NCI-H2227 (cell line): ENCODE measurements at regions not wholly inside any gene's neighbourhood (a gene's known extent, or its start where the extent isn't known, plus 50 kb on each side); places are given as distances from the start of the nearest gene placed in this dataset.

ENCODE experiments used
- DNase-seq: peaks from one replicate; lab custom pipeline; 2025; ENCODE audit not compliant: unreplicated experiment; lab: John Stamatoyannopoulos, UW

DNA sequence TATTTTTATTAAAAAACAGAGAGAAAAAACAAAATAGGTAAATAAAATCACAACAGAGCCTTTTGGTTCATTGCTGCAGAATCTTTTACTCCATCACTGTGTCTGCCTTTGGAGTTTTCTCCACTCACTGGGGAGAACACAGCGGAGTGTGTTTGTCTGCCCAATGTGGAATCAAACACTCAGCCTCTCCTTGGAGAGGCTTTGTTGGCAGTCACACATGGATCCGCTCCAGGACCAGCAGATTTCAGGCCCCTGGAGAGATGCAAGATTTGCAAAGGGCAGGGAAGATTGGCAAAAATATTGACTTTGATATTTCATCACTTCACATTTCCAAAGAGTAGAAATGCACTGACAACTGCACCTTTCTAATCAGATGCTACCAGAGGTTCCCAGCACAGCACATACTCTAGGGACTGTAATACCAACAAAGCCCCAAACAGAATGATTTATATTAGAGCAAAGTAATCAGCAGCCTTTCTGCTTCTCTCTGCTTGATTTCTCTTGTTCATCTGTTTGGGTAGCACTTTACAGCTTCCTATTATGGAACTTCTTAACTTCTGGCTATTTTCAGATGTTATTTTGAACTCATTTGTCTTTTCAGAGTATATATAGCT, 1898.8 kb upstream of the PIK3C3 start:
- DNase-seq: no peak

DNA sequence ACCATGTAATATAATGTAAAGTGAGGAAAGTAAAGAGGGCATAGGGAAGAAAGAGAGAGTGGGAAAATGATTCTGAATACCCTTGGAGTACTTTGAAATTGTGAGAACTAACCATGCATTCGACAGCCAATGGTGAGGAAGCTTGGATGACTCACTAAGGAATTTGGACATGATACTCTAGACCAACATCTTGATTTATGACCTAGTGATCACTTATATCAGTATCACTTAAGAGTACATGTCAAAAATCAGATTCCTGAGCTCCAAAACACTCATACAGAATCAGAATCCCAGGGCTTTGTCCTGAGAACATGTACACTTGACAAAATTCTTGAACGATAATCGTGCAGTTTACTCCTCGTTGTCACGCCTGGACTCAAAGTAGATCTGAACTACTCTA, 1899.8 kb upstream of the PIK3C3 start:
- no peak for DNase-seq

DNA sequence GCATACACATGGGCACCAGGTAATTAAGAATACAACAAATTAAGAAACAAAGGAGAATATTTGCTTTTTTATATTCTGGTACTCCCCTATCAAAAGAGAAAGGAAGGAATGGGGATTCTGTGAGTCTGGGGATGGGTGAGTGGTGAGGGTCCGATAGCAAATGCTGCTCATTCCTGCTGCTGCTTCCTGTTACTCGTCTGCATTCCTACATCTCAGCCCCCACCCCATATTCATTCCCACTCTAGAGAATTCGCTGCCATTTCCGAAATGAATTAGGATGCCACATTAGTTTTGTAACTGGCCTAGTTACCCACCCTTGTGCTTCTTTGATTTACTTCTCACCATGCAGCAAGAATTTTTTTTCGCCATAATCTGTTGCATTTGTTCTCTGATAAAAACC, 1905.3 kb upstream of the PIK3C3 start:
- no peak for DNase-seq

DNA sequence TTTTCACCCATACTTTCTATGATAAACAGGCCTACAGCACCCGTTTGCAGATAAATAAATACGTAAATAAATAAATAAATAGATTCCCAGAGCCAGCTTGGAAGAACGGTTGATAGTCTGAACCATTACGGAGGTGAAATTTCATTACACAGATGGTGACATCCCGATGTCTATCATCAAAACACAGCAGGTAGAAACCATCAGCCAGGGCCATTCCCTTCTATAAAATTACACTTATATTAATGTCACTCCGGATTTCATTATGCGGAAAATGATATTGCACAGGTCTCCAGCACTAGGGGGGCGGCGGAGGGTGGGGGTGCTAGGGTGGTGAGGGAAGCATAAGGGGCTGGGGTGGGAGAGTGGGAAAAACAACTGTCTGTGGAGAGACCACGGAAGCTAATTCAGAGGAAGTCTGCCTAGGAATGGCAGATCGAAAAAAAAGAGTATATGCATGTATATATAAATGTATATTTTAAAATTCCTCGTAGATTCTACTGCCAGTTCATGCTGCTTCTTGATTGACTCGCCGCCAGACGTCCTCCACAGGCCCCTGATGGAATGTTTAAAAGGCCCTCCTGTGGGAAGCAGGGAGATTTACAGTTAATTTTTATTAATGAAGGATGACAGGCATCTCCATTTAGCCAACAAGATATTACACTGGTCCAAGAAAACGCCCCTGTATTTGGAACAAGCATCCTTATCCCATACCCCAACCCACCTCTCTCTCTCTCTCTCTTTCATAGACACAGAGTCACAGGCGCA, 1906.0 kb upstream of the PIK3C3 start:
- peak; percentile 63 for DNase-seq

DNA sequence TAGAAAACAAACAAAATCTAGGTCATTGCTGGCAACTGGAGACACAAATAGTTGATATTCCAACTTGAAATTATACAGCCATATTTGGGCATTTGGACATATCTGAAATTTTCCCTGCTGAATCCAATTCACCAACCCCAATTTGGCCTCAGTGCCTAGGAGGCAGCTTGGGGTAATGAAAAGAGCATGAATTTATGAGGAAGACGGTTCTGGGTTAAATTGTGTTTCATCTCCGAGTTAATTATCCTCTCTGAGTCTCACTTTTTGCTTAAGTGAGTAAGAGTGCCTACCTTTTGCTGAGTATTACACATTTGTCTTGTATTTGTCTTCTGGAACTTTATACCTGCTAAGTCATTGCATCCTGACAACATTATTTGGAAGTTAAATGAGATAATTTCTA, 1906.8 kb upstream of the PIK3C3 start:
- no peak for DNase-seq

DNA sequence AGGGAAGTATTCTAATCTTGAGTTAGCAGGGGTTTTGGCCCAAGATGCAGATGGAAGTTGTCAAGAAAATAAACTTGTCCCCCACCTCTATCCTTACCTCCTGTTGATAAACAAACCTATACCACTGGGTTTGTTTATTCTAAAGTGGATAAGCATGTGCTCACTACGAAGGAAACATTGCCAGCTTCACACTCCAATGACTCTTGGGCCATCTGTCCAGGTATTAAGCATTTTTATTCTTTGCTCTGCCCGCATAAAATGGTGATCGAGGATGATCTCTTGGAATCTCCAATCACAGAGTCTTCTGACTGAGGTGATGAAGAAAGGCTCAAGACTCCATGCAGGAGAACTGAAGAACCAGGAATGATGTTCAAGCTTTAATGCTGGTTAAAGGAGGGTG, 1908.4 kb upstream of the PIK3C3 start:
- DNase-seq: no peak

DNA sequence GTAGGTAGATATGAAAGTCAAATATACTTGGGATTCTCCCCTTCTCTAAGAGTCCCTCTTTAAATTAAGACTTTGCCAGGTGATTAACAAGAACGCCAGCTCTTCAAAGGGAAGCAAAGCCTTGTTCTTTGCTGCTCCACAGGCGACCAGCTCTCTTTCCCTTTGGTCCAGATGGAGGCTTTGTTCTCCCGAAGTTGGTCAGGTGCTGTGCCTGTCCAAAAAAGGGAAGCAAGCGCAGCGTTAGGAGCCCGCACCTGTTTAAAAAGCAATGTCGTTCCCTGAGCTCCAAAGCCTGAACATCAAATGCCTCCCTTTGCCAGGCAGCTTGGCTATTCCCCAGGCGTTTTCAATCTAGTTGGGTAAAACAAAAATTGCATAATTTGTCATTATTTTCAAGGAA, 1913.1 kb upstream of the PIK3C3 start:
- DNase-seq: no peak

DNA sequence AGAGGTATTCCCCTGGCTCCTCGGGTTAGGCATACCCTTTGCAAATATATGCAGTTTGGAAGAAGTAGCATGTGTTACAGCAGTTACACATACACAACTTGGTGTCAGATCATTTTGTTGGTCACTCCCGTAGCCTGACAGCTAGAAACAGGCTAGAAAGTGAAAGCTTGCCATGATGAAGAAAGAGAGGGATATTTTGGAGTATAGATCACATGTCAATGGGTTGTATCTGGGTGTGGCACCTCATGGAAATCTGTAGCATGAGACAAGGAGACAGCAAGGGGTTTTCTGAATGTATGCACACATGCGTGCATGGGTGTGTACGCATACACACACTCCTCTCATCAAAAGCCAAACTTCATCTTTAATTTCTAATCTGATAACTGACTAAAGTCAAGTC, 1914.5 kb upstream of the PIK3C3 start:
- DNase-seq: no peak

DNA sequence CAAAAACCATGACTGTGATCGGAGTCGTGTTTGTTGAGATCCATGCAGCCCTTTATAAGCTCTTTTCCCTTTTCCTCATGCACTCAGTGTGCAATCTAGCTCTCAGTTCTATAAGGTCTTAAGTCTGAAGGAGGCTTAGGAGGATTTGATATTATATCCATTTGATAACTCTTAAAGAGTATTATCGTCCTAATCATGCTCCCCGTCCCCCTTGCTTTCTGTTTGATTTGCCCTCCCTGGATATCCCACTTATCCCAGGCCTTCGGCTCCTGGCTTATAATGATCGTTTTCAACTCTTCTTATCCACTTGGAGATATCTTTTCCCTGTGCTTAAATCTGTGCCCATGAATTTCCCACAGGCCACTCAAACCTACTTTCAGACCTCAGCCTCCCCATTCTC, 1917.7 kb upstream of the PIK3C3 start:
- DNase-seq: no peak

DNA sequence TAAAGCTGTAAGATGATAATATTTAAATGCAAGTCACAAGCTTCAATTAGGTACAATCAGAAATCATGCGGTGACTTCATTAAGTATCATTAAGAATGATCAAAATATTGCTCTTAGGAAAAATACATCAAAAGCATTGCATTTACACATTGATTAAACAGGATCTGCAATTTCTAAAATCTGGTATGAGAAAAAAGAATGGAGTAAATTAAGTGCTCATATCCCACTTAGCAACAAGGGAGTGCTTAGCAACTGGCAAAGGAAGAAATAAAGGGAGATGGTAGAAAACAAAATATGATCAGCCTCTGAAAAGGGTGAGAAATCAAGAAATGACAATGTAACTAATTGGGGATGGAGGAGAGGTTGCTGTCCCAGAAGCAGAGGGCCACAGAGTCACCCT, 1918.2 kb upstream of the PIK3C3 start:
- DNase-seq: no peak

DNA sequence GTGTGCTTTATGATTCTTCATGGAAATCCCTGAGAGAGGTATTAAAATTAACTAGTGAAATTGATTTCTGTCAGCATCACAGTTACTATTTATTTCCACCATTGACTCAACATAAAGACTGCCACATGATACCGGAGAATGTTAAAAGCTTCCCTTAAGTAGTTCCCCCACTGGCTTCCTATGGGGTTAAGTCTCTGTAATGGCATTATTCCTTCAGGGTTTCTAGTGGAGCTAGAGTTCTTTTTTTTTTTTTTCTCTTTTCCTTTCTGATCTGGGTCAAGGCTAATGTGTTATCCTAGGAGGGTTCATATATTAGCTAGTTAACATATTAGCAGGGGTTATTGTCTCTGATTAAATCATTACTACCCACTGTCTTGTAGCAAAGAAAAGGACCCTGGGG, 1919.1 kb upstream of the PIK3C3 start:
- DNase-seq: no peak

DNA sequence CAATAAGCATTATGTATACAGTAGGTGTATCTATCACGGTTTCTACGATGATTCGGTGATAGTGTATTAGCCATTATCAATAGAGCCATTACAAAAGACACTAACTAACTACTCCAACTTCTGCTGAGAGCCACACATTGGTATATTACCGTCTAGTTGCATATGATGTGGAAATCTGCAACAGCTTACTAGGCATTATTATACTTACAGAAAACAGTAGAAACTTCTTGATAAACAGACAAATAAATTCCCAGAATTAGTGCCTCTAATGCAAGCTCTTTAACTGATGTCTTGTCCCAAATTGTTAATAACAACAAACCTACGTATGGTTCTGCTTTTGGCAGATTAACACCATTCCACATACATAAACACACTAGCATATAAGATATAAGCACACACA, 1923.0 kb upstream of the PIK3C3 start:
- no peak for DNase-seq

DNA sequence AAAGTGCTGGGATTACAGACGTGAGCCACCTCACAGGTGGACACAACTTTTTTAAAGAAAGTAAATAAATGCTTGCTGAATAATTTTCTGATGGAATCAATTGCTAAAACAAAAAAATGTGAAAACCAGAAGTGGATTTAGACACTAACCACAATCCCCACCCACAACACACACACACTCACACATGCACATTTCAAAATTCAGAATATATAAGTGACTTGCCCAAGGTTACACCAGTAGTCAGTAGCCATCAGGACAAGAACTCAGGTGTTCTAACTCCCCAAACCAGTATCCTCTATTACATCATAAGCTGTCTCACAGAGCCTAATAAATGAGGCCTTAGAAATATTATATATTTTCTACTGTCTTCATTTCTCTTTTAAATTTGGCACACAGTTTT, 1923.6 kb upstream of the PIK3C3 start:
- DNase-seq: no peak

DNA sequence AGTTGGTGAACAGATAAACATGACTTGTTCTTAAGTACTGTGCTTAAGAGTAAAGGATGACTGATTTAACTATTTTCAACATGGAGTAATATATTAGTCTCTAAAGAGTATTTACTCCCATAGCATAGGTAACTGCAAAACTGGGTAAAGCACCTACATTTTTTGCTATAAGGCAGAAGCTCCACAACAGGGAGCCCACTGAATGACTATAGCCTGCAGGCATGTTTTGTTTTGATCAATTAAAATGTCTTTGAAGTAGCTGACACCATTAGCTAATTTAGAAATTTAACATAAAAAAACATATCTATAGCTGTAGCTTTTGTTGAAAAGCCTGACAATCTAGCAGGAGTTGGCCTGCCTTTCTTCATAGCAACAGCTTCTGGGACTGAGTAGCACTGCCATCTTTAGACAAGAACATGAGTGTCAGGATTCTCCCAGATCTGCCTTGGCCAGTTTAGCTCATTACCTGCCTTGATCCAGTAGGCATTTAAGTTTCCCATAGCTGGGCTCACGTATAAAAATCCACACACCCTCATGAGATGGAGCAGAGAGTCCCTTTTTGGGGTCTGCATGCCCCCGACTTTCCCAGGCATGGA, 1935.1 kb upstream of the PIK3C3 start:
- DNase-seq: no peak

DNA sequence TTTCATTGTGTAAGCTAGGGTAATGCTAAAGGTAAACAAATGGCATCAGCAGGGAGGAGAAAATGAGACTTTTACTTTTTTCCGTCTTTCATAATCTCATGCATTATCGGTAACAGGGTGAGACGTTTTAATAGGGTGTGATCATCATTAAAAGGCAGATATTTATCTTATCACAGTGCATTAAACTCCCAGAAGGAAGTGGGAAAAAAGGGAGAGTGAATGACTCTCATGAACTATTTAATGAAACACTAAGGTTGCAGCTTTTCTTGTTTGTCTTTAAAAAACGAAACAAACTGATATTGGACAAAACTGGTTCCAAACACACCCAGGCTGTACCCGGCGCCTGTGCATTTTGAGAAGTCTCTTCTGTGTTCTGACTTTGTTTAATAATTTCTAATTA, 1936.8 kb upstream of the PIK3C3 start:
- no peak for DNase-seq

DNA sequence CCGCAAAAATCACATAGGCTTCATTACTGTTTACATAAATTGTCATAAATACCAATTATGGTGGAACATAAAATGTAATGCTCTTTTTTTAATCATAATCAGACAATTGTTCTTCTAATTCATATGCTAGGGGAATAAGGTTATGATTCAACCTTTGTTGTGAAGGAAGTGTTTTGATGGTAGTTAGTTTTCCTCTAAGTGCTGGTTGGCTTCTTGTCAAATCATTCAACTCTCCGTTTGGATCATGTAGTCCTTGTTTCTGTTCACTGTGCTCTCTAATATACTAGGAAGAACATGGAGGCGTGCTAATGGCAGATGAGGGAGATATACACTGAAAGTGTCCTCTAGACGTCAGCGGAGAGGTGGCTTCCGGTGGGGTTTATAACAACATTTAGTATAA, 1938.0 kb upstream of the PIK3C3 start:
- no peak for DNase-seq

DNA sequence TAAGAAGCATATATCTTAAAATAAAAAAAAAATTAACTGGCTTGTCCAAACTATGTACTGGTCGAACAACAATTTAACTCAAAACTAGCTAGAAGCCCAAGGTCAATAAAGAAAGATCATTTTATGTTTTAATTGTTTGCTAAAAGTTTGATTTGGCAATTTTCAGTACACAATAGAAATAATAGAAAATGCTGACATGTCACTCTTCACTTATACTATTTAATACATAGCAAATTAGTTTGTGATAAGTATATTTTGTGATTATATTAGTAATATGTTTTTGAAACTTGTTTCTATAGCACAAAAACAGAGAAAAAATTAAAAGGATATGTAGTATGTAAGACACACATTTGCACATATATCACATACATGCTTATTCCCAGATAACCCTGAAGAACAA, 1938.6 kb upstream of the PIK3C3 start:
- DNase-seq: no peak

DNA sequence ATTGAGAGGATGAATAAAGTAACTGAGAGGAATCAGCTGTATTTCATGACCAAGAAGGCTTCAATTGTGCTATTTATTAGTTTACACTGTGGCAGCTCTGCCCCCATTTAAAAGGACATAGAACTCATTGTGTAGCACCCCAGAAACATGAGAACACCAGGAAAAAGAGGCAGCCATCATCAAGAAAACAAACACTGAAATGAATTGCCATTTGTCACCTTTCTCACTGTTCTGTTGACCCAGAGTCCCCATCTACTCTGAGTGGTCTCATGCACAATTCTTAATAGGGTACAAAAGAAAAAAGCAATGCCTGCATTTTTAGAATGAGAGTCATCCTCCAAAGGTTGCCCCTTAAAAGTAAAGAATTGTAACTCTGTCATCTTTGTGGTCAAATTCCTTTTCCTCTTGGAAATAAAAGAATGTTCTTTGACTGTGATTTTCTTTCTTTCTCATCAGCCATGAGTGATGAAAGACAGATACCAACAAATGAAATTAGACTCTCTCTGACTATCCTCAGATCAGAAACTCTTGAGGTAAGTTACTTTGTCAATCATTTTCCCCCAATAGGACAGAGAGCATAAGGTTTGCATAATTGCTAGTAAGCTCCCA, 1941.9 kb upstream of the PIK3C3 start:
- no peak for DNase-seq

DNA sequence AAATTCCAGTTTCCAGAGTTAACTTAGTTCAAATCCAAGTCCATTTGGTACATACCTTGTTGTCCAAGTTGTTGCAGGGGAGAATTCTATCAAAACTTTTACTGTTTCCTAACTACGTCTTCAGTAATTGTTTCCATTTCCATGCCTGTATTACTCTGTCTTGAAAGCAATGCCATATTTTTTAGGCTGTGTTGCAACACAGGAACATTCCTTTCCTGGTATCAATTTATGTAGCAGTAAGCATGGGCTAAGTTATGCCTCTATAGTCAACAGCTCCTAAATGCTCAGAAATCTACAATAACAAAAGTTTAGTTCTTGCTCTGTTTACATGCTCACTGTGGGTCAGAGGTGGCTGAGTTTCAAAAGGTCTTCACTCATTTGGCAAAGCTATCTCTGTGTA, 1943.8 kb upstream of the PIK3C3 start:
- no peak for DNase-seq

DNA sequence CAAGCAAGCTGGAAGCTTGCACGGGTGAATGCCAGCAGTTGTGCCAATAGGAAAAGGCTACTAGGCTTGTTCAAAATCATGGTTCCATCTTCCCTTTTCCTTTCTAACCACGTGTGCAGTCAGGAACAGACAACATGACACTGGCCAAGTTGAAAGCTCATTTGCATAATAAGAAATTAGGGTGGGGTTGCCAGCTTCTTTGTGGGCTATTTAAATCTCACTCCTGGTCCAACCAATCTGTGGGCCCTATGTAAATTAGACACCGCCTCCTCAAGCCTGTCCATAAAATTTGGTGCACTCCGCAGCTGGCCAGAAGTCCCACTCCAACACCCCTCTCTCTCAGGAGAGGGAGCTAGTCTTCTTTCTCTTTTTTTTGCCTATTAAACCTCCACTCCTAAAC, 1948.4 kb upstream of the PIK3C3 start:
- DNase-seq: no peak

DNA sequence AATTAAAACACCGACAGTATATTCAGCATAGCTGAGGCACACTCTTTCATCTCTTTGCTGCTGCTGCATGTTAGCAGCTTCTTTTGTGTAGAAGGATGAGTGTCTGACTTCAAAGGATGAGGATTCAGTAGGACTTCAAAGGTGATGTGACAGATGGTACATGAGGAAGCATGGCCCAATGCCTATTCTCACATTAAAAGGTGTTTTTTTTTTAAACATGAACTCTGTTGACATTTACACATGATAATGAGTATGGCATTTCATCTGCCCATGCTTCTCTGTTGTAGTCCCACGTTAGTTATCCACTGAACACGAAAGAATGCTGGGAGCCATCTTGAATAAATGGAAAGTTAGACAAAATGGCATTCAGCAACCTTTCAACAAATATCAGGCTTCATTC, 1950.8 kb upstream of the PIK3C3 start:
- no peak for DNase-seq

DNA sequence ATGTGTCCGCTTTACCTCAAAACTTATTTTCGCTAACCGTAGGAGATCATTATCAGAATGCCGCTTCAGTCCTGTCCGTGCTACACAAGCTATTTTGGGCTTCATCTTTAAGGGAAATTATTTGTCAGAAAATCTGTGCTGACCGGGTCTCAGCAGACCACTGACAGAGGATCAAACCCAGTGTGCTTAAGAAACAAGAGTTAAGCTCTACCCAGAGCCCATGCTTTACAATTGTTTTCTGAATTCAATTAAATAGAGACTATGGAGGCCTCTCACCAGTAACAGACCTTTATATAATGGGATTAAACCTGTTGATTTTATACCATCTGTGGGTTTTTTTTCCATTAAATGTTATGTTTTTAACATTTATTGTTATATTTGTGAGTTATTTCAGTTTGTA, 1956.7 kb upstream of the PIK3C3 start:
- no peak for DNase-seq
